SW480 (cell line): ENCODE measurements at regions not wholly inside any gene's neighbourhood (a gene's known extent, or its start where the extent isn't known, plus 50 kb on each side); places are given as distances from the start of the nearest gene placed in this dataset.

Experiments used
- DNase-seq: peaks from one replicate; pipeline ENCODE4 v3.0.0-alpha.2; 2016; ENCODE audit warnings: low spot score

DNA sequence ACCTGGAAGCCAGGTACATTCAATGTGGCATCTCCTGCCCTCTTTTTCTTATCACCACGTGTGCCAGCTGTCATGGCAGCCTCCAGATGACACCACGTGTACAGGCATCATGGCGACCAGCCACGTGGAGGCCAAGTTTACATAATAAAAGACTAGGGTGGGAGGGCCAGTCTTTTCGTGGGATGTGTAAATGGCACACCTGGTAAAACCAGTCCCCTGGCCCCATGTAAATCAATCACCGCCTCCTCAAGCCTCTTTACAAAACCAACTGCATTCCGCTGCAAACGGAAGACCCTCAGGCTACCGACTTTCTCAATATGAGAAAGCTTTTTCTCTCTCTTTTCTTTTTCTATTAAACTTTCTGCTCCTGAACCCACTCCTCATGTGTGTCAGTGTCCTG is 65.1 kb upstream of the PHF14 start:
- no peak for DNase-seq

DNA sequence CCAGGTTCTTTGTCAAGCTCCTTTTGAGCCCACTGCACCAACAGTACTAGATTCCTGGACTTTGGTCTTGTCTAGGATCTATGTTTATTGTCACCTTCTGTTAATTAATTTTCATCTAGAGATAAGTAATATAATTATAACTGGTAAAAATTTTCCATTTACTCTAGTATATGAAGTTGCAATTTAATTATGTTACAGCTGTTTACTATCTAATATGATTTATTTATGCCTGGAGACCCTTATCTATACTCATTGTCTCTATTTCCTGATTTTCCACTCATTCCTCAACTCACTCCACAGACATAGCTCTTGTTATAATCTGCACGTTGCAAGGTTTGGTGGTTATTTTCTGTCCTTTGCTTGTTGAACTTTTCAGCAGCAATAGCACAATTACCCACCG is 63.2 kb upstream of the PHF14 start:
- no peak for DNase-seq

DNA sequence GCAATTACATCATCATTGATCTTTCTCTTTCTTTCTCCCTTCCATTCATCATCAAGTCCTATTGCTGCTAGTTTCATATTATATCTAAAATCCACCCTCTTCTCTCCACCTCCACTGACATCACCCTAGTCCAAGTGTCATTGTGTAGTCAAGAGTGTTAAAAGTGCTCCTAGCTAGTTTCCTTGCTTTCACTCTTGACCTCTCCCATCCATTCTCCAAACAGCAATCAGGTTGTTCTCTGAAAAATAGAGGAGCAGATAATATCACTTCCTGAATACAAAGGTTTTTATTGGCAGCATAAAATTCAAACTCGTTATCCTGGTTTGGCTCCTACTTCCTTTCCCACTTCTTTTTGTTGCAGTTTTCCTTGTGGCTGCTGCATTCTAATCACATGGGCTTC is 61.6 kb upstream of the PHF14 start:
- no peak for DNase-seq

DNA sequence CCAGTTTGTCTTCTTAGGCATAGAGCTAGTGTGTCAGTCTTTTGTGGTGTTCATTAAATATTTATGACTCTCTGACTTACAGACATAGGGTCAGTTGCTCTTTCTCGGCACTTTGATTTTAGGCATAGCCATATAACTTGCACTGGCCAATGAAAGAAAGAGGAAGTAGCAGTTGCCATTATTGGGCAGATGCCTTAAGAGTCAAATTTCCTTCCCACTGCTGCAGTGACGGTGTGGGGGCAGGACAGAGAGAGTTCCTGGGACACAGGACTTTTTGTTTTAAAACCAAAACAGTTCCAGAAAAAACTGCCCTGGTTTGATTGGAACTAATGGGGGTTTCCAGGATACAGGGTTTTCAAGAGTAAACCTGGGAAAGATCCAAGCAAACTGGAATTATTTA is 60.2 kb upstream of the PHF14 start:
- DNase-seq, result no peak

GRCh38 chr7:10918093-10918590 is 55.5 kb upstream of the PHF14 start:
- DNase-seq, result no peak

- DNase-seq, result no peak
These were observed 53.7 kb upstream of the PHF14 start for GRCh38 chr7:10919923-10920322.
